KMS-11 (cell line): ENCODE measurements at regions not wholly inside any gene's neighbourhood (a gene's known extent, or its start where the extent isn't known, plus 50 kb on each side); places are given as distances from the start of the nearest gene placed in this dataset.

Experiments
- H2AFZ ChIP-seq: fragments of 200-600 bp; sonication (generic); 2 replicates; pipeline ENCODE4 v1.6.1; 2016; ENCODE audit warnings: antibody characterized with exemption, mixed run types, low read depth
- H3K27ac ChIP-seq: fragments of 200-600 bp; sonication (generic); 2 replicates; pipeline ENCODE4 v1.6.1; 2016; ENCODE audit warnings: mild to moderate bottlenecking, mixed run types
- H3K27me3 ChIP-seq: fragments of 200-600 bp; sonication (generic); 2 replicates; pipeline ENCODE4 v1.6.1; 2017; ENCODE audit warnings: mild to moderate bottlenecking, low read depth, mixed run types, moderate library complexity; ENCODE audit not compliant: insufficient read depth
- H3K36me3 ChIP-seq: fragments of 200-600 bp; sonication (generic); 2 replicates; pipeline ENCODE4 v1.6.1; 2017; ENCODE audit warnings: mild to moderate bottlenecking, mixed run types; ENCODE audit not compliant: insufficient read depth
- H3K4me1 ChIP-seq: fragments of 200-600 bp; sonication (generic); 2 replicates; pipeline ENCODE4 v1.6.1; 2016; ENCODE audit warnings: mild to moderate bottlenecking, low read depth, mixed run types; ENCODE audit not compliant: poor library complexity, severe bottlenecking
- H3K4me2 ChIP-seq: fragments of 200-600 bp; sonication (generic); 2 replicates; pipeline ENCODE4 v1.7.0; 2016; ENCODE audit warnings: mild to moderate bottlenecking, mixed run types
- H3K4me3 ChIP-seq: fragments of 200-600 bp; sonication (generic); IDR thresholded peaks from 2 replicates; pipeline ENCODE4 v1.6.1; 2017; ENCODE audit warnings: low read depth, low read length, mixed read lengths; ENCODE audit not compliant: insufficient read depth
- H3K79me2 ChIP-seq: fragments of 200-600 bp; sonication (generic); 2 replicates; pipeline ENCODE4 v1.6.1; 2016; ENCODE audit warnings: low read depth, mixed run types; ENCODE audit not compliant: insufficient read depth
- H3K9ac ChIP-seq: fragments of 200-600 bp; sonication (generic); 2 replicates; pipeline ENCODE4 v1.6.1; 2016; ENCODE audit warnings: mild to moderate bottlenecking, mixed run types
- H4K20me1 ChIP-seq: fragments of 200-600 bp; sonication (generic); 2 replicates; pipeline ENCODE4 v1.6.1; 2016; ENCODE audit warnings: mild to moderate bottlenecking, mixed run types; ENCODE audit not compliant: insufficient read depth
- CTCF ChIP-seq: fragments of 200-600 bp; sonication (generic); conservative IDR thresholded peaks from 2 replicates; pipeline ENCODE4 v1.6.1; 2017; ENCODE audit warnings: low read depth, mild to moderate bottlenecking, antibody characterized with exemption, low read length, moderate library complexity, mixed read lengths

- H3K9ac ChIP-seq = no peak overlapping the region
- H3K36me3 ChIP-seq = no peaks in the 10 kb centered on the region
- H4K20me1 ChIP-seq = no peaks in the 10 kb centered on the region
- H3K27me3 ChIP-seq = no peaks in the 10 kb centered on the region
- TF ChIP-seq CTCF = no peak
- no peak overlapping the region for H3K27ac ChIP-seq
- H3K79me2 ChIP-seq = no peaks in the 10 kb centered on the region
- H3K4me1 ChIP-seq = no peaks in the 10 kb centered on the region
- H3K4me3 ChIP-seq = no peak overlapping the region
- H2AFZ ChIP-seq = no peak overlapping the region
- no peak overlapping the region for H3K4me2 ChIP-seq
These were observed 51.1 kb upstream of the TRDN start for GRCh38 chr6:123687864-123688263.
